Pons (tissue), 1 donor: ENCODE measurements at regions not wholly inside any gene's neighbourhood (a gene's known extent, or its start where the extent isn't known, plus 50 kb on each side); places are given as distances from the start of the nearest gene placed in this dataset.
A peak's percentile ranks its signal among the peaks of the same experiment; 100 is the strongest.

Experiments
- DNase-seq: peaks from one replicate; pipeline ENCODE4 v3.0.0-alpha.2; 2016; ENCODE audit warnings: low spot score

DNA sequence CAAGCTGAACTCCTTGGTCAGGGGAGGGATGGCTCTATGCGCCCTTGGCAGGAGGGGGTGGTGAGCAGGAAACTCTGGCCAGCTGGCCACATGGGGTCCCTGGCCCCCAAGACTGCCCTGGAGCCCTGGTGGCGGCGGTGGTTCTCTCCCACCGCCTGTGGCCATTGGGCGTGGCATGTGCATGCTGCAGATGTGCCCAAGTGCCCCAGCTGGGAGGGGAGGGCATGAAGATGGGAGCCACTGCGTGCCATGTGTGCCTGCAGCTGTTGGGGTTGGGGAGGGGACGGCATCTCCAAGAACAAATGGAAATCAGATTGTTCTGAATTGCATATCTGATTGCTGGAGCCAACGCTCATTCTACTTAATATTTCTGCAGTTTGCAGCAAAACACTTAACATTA lies 115.7 kb upstream of the IGF1 start:
- DNase-seq: no peak

GRCh38 chr12:102595315-102595714 lies 115.0 kb upstream of the IGF1 start:
- no peak for DNase-seq

- DNase-seq: no peak
Measured at GRCh38 chr12:102593134-102593533, 112.8 kb upstream of the IGF1 start.

DNA sequence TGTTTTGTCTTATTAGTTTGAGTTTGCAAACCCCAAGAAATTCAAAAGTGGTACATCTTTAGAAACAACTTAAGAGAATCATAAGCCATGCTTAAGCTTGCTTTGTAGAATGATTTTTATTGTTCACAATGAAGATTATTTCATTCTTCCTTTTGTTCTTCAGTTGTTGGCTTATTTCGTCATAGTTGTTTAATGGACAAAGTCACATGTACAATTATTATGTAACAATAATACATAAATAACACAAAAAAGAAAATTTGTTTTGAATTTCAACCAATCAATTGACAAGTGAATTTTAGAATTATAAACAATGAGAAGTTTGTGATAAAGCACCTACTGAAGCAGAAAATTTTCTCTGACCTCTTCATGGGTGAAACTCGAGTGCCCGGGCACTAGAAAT lies 111.8 kb upstream of the IGF1 start:
- no peak for DNase-seq

DNA sequence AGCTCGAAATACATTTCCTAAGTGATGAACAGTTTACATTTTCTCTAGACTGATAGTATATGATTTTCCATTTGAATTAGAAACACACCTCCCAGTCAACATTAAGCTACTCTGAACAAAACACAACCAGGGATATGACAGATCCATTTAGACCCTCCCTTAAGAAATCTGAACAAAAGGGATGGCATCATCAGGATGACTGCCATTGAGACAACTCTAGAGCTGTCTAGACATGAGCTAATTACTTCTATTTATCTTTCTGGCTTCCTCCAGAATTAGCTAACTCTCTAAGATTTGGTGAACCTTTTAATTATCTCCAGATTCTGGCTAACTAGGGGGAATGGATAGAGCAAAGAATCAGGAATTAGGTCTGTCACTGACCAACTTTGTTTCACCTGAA lies 92.9 kb upstream of the IGF1 start:
- no peak for DNase-seq

- no peak for DNase-seq
Measured at GRCh38 chr12:102571889-102572288, 91.5 kb upstream of the IGF1 start.

- DNase-seq: no peak
Measured at GRCh38 chr12:102570256-102570655, 89.9 kb upstream of the IGF1 start.

- DNase-seq: no peak
Measured at GRCh38 chr12:102569803-102570202, 89.4 kb upstream of the IGF1 start.

DNA sequence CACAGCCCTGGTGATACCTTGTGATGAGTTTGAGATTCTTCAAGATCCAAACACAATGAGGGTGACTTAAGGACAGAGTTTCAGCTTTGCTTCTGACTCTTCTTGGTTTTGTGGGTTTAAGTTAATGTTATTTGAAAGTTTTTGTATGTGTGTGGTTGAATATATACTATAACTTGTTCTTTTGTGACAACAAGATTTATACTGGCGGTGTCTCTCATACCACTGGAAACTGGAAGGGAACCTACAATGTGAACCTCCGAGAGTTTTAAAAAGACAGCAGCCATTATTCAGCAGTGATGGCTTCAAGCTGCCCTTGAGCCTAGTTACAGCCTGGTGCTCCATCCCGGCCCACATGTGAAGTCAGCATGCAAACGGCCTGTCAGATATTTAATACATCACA lies 87.9 kb upstream of the IGF1 start:
- no peak for DNase-seq

DNA sequence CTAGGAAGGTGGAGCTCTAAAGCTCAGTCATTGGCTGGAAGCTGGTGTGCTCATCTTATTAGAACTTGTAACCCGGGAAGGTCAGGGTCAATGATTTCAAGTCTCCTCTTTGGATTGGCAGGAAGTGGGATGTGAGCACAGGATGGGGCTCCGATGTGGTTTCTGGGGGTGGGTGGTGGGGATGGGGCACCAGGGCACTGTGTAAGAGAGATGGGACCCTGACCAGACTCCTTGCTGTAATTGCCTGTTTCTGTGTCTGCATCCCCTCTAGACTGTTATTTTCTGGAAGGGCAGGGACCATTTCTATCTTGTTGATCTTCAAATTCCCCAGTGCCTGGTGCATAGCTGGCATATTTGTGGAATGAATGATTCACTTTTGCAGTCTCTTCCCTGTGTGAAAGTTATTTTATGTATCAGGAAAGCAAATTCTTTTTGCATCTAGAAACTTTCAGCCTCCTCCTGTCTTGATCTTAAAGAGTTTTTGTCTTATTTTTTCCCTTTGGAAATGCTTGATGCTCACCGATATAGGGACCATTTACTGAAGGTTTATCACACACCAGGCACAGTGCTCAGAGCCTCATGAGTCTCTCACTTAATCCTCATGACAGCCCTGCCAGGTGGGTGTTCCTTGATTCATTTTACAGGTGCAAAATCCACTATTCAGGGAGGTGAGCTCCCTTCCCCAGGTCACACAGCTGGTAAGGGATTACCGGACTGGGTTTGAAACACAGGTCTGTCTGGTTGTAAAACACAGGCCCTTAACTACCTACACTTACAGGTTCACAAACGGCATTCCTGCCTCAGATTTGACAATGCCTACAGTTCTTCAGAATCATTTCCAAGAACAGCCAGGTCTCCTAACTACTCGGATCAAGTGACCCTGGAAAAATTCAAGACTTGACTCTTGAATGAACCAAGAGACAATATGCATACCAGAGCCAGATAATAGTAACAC lies 86.9 kb upstream of the IGF1 start:
- DNase-seq: no peak

GRCh38 chr12:102565555-102565954 lies 85.2 kb upstream of the IGF1 start:
- DNase-seq: no peak

- no peak for DNase-seq
Measured at GRCh38 chr12:102564026-102564425, 83.7 kb upstream of the IGF1 start.

- DNase-seq: no peak
Measured at GRCh38 chr12:102562836-102563425, 82.6 kb upstream of the IGF1 start.

DNA sequence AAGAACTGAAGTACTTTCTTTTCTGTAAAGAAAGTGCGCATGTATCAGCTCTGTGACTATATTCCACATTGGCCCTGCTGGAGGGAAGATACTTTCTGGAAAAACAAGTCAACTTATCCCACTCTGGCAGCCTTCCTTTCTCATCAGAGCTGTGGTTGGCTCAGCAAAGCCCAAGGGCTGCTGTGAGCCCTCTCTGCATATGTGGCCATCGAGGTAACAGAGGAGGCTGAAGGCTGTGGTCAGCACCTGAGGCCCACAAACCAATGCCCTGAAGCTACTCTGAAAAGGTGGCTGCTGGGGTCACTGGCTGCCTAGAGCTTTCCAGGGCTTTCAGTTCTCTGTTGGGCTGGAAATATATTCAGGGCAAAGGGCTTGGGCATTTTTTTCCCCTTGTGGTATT lies 70.8 kb upstream of the IGF1 start:
- DNase-seq: no peak

DNA sequence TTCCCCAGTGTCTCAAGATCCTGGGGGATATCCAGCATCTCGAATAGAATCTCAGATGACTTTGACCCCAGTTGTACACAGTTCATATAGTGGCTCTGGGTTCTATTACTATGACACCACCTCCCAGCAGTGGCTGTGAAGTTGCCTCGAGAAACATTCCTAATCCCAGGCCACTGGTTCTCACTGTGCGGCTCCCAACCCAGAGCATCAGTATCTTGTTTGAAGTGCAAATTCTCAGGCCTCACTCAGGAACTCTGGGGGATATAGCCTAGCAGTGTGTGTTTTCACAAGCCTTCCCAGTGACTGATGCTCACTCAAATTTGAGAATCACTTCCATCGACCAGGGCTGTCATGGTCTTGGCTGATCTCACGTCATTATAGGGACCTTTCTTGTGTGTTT lies 69.3 kb upstream of the IGF1 start:
- no peak for DNase-seq

DNA sequence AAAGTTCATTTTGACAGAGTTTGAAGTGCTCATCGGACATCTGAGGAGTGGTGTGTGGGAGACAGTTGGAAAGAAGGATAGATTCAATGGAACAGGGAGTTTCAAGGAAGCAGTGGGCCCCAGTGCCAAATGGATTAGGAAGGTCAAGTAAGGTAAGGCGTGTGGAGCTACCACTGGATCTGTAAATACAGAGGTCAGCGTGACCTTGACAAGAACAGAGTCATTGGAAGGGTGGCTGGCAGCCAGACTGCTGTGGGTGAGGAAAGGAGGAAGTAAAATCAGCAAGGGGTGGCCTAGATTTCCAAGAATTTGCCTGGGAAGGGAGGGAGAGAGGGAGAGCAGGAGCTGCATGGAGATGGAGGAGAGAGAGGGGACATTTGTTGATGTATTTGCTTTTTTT lies 68.2 kb upstream of the IGF1 start:
- DNase-seq: no peak

GRCh38 chr12:102543494-102544485 lies 63.4 kb upstream of the IGF1 start:
- DNase-seq: peak; percentile 27

GRCh38 chr12:102542816-102543440 lies 62.6 kb upstream of the IGF1 start:
- DNase-seq: no peak

GRCh38 chr12:102540815-102541385 lies 60.5 kb upstream of the IGF1 start:
- no peak for DNase-seq

GRCh38 chr12:102539651-102540553 lies 59.5 kb upstream of the IGF1 start:
- DNase-seq: no peak
